Keratinocyte (primary cell): ENCODE measurements at regions not wholly inside any gene's neighbourhood (a gene's known extent, or its start where the extent isn't known, plus 50 kb on each side); places are given as distances from the start of the nearest gene placed in this dataset.

Experiments
- EZH2 ChIP-seq: IDR thresholded peaks from one replicate; pipeline ENCODE4 v1.6.1; 2012; ENCODE audit warnings: inconsistent platforms, mild to moderate bottlenecking, low read length, moderate library complexity
- TF ChIP-seq, protein P1 (sequence below), 3 experiments: IDR thresholded peaks in 1 of 3; conservative IDR thresholded peaks in 1 of 3; optimal IDR thresholded peaks in 1 of 3; 2 replicates in 2 of 3; 3 replicates in 1 of 3; pipeline versions ENCODE3 to v1.5.1; 2011; ENCODE audit warnings: low read length in 3 of 3, mild to moderate bottlenecking in 3 of 3, moderate library complexity in 2 of 3, control low read depth in 1 of 3, inconsistent platforms in 1 of 3; ENCODE audit not compliant: insufficient read depth in 2 of 3; ENCODE audit errors: extremely low read depth in 1 of 3

GRCh38 chr2:212665948-212666347 lies 127.3 kb upstream of the ERBB4 start:
- TF ChIP-seq, protein P1, sequence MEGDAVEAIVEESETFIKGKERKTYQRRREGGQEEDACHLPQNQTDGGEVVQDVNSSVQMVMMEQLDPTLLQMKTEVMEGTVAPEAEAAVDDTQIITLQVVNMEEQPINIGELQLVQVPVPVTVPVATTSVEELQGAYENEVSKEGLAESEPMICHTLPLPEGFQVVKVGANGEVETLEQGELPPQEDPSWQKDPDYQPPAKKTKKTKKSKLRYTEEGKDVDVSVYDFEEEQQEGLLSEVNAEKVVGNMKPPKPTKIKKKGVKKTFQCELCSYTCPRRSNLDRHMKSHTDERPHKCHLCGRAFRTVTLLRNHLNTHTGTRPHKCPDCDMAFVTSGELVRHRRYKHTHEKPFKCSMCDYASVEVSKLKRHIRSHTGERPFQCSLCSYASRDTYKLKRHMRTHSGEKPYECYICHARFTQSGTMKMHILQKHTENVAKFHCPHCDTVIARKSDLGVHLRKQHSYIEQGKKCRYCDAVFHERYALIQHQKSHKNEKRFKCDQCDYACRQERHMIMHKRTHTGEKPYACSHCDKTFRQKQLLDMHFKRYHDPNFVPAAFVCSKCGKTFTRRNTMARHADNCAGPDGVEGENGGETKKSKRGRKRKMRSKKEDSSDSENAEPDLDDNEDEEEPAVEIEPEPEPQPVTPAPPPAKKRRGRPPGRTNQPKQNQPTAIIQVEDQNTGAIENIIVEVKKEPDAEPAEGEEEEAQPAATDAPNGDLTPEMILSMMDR (optimal IDR thresholded peaks at IDR 0.05 in 1 of 3, IDR thresholded peaks at IDR 0.05 in 1 of 3, conservative IDR thresholded peaks at IDR 0.05 in 1 of 3; ENCODE audit: extremely low read depth in 1 of 3, insufficient read depth in 2 of 3, low read length in 3 of 3): no peak
- no peak for TF ChIP-seq EZH2
